ENCODE measurements at regions not wholly inside any gene's neighbourhood (a gene's known extent, or its start where the extent isn't known, plus 50 kb on each side); places are given as distances from the start of the nearest gene placed in this dataset.
"Not testable (repeated sequence)": the region's sequence is repeated elsewhere in the genome, so short reads cannot be mapped to it uniquely, and the experiment has no call there.

DNA sequence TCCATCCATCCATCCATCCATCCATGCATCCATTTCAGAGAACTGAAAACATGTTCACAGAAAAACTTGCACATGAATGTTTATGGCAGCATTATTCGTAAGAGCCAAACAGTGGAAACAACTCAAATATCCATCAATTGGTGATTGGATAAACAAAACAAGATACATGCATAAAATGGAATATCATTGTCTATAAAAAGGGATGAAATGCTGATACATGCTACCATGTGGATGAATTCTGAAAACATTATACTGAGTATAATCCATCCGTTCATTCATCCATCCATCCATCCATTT is 115.1 kb downstream of the CRYAA start:
- H3K27ac ChIP-seq (ENCODE audit: low read depth, low read length); H3K9me3 ChIP-seq (ENCODE audit: control insufficient read depth in 3 of 3, low read length in 3 of 3); H3K4me3 ChIP-seq (ENCODE audit: low read length in 3 of 3); H3K9ac ChIP-seq (ENCODE audit: low read depth in 1 of 3, low read length in 3 of 3); H3K36me3 ChIP-seq (ENCODE audit: control insufficient read depth in 3 of 3, insufficient read depth in 3 of 3, low read length in 3 of 3); H3K4me1 ChIP-seq (ENCODE audit: control insufficient read depth in 3 of 3, insufficient read depth in 3 of 3, low read length in 3 of 3); H3K27me3 ChIP-seq (ENCODE audit: control insufficient read depth in 3 of 3, insufficient read depth in 3 of 3, low read length in 3 of 3): not testable (repeated sequence)

DNA sequence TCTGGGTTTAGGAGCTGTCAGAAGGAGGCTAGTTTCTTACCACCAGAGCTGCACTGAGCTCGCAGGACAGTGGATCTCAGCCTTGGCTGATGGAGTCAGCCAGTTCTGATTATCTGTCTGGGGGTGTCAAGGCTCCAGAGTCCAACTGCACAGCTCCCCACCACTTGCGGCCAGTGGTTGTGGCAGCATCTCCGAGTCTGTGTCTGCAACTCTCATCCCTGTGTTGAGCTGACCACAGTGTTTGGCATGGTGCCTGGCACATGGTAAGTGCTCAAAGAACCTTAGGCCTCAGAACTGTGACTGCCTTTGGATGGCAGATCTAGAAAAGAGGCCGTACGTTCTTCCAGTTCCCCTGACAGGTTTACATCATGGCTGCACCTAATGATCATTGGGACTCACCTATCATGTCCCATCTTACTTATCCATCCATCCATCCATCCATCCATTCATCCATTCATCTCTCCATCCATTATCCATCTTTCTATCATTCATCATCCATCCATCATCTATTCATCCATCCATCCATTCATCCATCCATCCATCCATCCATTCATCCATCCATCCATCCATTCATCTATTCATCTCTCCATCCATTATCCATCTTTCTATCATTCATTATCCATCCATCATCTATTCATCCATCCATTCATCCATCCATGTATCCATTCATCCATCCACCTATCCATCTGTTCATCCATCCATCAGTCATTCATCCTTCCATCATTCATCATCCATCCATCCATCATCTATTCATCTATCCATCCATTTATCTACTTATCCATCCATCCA is 114.5 kb downstream of the CRYAA start:
- H3K4me3 ChIP-seq (ENCODE audit: low read length in 3 of 3): no peak overlapping the region

DNA sequence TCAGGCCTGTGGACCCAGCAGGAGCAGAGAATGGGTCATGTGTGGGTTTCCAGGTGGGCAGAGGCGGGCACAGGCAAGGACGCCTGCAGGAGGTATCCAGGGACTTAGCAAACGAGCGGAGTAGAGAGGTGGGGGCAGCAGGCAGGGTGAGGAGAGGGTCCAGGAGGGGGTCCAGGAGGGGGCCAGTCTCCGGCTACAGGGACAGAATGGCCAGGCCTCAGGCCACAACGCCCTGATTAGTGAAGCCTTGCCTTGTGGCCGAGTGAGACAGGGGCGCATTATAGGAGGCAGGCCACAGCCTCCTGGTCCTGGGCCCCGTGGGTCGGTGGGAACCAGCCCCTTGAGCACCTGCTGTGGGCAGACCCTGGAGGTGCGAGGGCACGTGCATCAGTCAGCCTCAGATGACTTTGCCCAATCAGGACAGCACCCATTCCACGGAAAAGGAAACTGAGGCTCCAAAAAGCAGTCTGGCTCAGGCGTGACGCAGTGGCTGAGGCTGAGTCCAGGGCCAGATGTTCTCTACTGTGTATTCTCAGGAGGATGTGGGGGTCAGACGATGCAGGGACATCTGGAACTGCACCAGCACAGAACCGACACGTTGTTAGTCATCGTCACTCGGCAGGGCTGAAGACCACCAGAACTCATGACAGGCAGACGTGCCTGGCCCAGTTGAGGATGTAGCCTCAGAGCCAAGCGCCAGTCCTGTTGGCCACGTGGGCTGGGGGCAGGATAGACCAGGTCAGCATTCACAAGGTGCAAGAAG is 113.7 kb downstream of the CRYAA start:
- Histone ChIP-seq H3K4me3 (ENCODE audit: low read length in 3 of 3) (no peak overlapping the region), H3K27ac (ENCODE audit: low read depth, low read length) (no peak overlapping the region), H3K27me3 (ENCODE audit: control insufficient read depth in 3 of 3, insufficient read depth in 3 of 3, low read length in 3 of 3) (peaks cover 13 to 21% (median 17%) of the 10 kb centered on the region in 3 donors), H3K36me3 (ENCODE audit: control insufficient read depth in 3 of 3, insufficient read depth in 3 of 3, low read length in 3 of 3) (no peaks in the 10 kb centered on the region), H3K9me3 (ENCODE audit: control insufficient read depth in 3 of 3, low read length in 3 of 3) (no peaks in the 10 kb centered on the region), H3K9ac (ENCODE audit: low read depth in 1 of 3, low read length in 3 of 3) (no peak overlapping the region), H3K4me1 (ENCODE audit: control insufficient read depth in 3 of 3, insufficient read depth in 3 of 3, low read length in 3 of 3) (peaks cover 4 to 14% (median 11%) of the 10 kb centered on the region in 3 donors)

More for the DNA sequence above, 114.5 kb downstream of the CRYAA start:
- Histone ChIP-seq H3K9me3 (ENCODE audit: control insufficient read depth in 3 of 3, low read length in 3 of 3) (no peaks in the 10 kb centered on the region), H3K27me3 (ENCODE audit: control insufficient read depth in 3 of 3, insufficient read depth in 3 of 3, low read length in 3 of 3) (peaks cover 12 to 15% (median 13%) of the 10 kb centered on the region in 3 donors), H3K27ac (ENCODE audit: low read depth, low read length) (no peak overlapping the region), H3K36me3 (ENCODE audit: control insufficient read depth in 3 of 3, insufficient read depth in 3 of 3, low read length in 3 of 3) (no peaks in the 10 kb centered on the region), H3K9ac (ENCODE audit: low read depth in 1 of 3, low read length in 3 of 3) (no peak overlapping the region), H3K4me1 (ENCODE audit: control insufficient read depth in 3 of 3, insufficient read depth in 3 of 3, low read length in 3 of 3) (peaks cover 0 to 10% (median 8%) of the 10 kb centered on the region in 3 donors)

DNA sequence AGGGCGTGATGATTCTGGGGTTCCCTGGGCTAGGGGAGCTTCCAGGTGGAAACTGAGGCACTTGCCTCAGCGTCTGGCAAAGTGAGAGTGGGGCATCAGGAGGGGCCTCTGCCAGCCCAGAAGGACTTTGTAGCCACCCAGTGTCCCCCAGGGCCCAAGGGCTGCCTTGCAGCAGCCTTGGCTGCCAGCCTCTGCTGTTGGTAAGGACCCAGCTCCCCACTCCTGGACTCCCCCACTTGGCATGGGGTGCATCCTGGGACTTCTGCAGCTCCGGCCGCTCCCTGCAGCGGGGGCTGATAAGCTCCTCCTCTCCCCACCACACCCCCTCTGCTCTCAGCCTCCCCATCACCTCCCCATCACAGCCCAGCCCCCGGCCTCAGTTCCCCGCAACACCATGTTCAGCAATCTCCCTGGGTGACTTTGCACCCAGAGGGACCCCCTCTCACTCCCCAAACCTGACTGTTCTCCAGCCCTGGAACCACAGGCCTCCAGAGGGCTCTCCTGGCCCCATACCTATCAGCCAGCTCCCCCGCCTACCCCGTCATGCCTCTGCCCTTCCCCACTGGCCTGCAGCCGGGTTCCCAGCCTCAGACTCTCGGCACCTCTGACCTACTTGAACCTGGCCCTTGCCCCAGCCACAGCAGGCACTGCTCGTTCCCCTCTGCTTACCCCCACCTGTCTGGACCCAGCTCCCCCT is 113.0 kb downstream of the CRYAA start:
- no peaks in the 10 kb centered on the region for H3K9me3 ChIP-seq (ENCODE audit: control insufficient read depth in 3 of 3, low read length in 3 of 3)
- no peak overlapping the region for H3K9ac ChIP-seq (ENCODE audit: low read depth in 1 of 3, low read length in 3 of 3)
- H3K27ac ChIP-seq (ENCODE audit: low read depth, low read length): no peak overlapping the region
- peaks cover 5 to 15% (median 14%) of the 10 kb centered on the region in 3 donors for H3K4me1 ChIP-seq (ENCODE audit: control insufficient read depth in 3 of 3, insufficient read depth in 3 of 3, low read length in 3 of 3)
- H3K4me3 ChIP-seq (ENCODE audit: low read length in 3 of 3): no peak overlapping the region
- H3K27me3 ChIP-seq (ENCODE audit: control insufficient read depth in 3 of 3, insufficient read depth in 3 of 3, low read length in 3 of 3): peaks cover 13 to 25% (median 18%) of the 10 kb centered on the region in 3 donors
- H3K36me3 ChIP-seq (ENCODE audit: control insufficient read depth in 3 of 3, insufficient read depth in 3 of 3, low read length in 3 of 3): no peaks in the 10 kb centered on the region

DNA sequence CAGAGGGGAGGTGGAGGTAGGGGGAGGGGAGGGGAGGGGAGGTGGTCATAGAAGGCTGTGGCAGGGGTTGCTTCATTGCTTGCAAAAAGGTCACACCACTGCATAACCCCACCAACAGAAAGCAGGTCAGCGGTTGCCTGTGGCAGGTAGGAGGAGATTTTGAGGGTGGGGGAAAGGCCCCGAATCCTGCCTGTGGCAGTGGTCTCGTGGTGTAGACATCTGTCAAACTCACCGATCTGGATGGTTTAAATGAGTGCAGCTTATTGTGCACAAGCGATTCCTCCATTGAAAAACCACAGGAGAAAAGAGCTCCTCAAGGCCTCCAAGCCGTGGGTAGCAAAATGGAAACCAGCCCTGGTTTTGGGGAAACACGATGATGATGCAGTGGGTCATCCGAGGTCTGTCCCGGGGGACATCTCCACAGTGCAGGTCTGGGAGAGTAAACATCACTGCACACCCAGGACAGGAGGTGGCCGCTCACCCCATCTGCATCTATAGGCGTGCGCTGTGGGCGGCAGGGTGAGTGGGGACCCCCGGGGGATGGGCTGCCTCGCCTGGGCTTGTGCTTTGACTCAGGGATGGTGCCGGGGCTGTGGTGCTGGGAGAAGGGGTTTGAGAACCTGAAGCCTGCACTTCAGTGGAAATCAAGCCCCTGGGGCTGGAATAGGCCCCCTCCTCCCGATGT is 112.3 kb downstream of the CRYAA start:
- no peak overlapping the region for H3K9ac ChIP-seq (ENCODE audit: low read depth in 1 of 3, low read length in 3 of 3)
- H3K9me3 ChIP-seq (ENCODE audit: control insufficient read depth in 3 of 3, low read length in 3 of 3): no peaks in the 10 kb centered on the region
- H3K4me1 ChIP-seq (ENCODE audit: control insufficient read depth in 3 of 3, insufficient read depth in 3 of 3, low read length in 3 of 3): peaks cover 5 to 15% (median 14%) of the 10 kb centered on the region in 3 donors
- no peak overlapping the region for H3K4me3 ChIP-seq (ENCODE audit: low read length in 3 of 3)
- no peaks in the 10 kb centered on the region for H3K36me3 ChIP-seq (ENCODE audit: control insufficient read depth in 3 of 3, insufficient read depth in 3 of 3, low read length in 3 of 3)
- peaks cover 13 to 31% (median 25%) of the 10 kb centered on the region in 3 donors for H3K27me3 ChIP-seq (ENCODE audit: control insufficient read depth in 3 of 3, insufficient read depth in 3 of 3, low read length in 3 of 3)
- no peak overlapping the region for H3K27ac ChIP-seq (ENCODE audit: low read depth, low read length)

DNA sequence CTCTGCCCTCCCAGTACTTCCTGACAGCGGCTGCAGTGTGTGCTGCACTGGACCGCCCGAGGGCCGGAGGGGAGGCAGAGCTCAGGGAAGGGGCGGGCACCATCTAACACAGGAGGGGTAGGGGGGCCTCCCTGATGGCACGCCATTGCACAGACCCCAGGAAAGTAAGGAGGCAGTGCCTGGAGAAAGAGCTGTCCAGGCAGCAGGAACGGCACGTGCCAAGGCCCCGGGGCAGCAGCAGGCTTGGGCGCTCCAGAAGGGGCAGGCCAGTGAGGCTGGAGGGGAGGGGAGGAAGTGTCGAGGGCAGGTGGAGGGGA is 110.7 kb downstream of the CRYAA start:
- no peaks in the 10 kb centered on the region for H3K9me3 ChIP-seq (ENCODE audit: control insufficient read depth in 3 of 3, low read length in 3 of 3)
- H3K4me1 ChIP-seq (ENCODE audit: control insufficient read depth in 3 of 3, insufficient read depth in 3 of 3, low read length in 3 of 3): peaks cover 5 to 15% (median 14%) of the 10 kb centered on the region in 3 donors
- H3K27ac ChIP-seq (ENCODE audit: low read depth, low read length): no peak overlapping the region
- H3K27me3 ChIP-seq (ENCODE audit: control insufficient read depth in 3 of 3, insufficient read depth in 3 of 3, low read length in 3 of 3): peaks cover 22 to 45% (median 39%) of the 10 kb centered on the region in 3 donors
- H3K9ac ChIP-seq (ENCODE audit: low read depth in 1 of 3, low read length in 3 of 3): no peak overlapping the region
- no peaks in the 10 kb centered on the region for H3K36me3 ChIP-seq (ENCODE audit: control insufficient read depth in 3 of 3, insufficient read depth in 3 of 3, low read length in 3 of 3)
- H3K4me3 ChIP-seq (ENCODE audit: low read length in 3 of 3): no peak overlapping the region

DNA sequence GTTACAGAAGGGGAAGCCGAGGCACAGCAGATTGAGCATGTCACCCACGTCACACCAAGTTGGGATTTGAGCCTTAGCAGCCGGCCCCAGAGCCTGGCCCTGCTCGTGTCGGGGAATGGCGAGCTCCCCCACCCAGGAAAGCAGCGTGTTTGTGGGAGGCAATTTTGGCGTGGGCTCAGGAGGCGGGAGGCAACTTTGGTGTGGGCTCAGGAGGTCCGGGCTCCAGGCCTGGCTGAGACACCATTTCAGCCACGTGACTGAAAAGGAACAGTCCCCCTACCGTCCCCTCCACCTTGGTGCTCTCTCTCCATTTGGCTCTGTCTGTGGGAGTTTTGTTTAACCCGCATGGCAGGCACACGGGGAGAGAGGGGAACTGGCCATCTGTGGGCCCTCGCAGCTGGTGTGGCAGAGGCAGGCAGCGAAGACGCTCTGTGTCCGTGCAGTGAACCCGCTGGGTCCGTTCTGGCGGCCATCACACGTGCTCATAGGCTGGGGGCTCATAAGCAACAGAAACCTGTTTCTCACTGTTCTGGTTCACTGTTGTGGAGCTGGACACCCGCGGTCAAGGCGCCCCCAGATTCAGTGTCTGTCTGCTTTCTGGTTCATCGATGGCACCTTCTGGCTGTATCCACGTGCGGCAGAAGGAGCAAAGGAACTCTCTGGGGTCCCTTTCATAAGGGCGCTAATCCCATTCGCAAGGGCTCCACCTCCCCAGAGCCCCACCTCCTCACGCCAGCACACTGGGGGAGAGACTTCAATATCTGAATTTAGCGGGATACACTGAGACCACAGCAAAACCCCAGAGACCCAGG is 110.2 kb downstream of the CRYAA start:
- Histone ChIP-seq H3K27me3 (ENCODE audit: control insufficient read depth in 3 of 3, insufficient read depth in 3 of 3, low read length in 3 of 3) (peaks cover 22 to 51% (median 45%) of the 10 kb centered on the region in 3 donors), H3K9me3 (ENCODE audit: control insufficient read depth in 3 of 3, low read length in 3 of 3) (no peaks in the 10 kb centered on the region), H3K4me3 (ENCODE audit: low read length in 3 of 3) (no peak overlapping the region), H3K4me1 (ENCODE audit: control insufficient read depth in 3 of 3, insufficient read depth in 3 of 3, low read length in 3 of 3) (peaks cover 5 to 15% (median 14%) of the 10 kb centered on the region in 3 donors), H3K36me3 (ENCODE audit: control insufficient read depth in 3 of 3, insufficient read depth in 3 of 3, low read length in 3 of 3) (no peaks in the 10 kb centered on the region), H3K9ac (ENCODE audit: low read depth in 1 of 3, low read length in 3 of 3) (no peak overlapping the region), H3K27ac (ENCODE audit: low read depth, low read length) (no peak overlapping the region)

DNA sequence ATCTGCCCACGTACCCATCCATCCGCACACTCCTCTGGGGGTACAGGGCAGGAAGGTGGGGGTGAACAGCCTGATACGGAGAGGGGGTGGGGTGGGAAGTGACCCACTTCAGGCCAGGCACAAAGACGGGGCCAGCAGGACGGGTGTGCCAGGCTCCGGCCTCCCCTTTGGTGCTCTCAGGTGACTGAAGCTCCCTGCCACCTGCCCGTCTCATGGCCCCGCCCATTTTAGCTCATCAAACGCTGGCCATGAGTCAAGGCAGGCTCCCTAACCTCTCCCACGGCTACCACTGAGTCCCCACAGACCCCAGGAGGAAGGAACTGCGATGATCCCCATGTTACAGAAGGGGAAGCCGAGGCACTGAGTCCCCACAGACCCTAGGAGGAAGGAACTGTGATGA is 109.6 kb downstream of the CRYAA start:
- no peaks in the 10 kb centered on the region for H3K9me3 ChIP-seq (ENCODE audit: control insufficient read depth in 3 of 3, low read length in 3 of 3)
- H3K36me3 ChIP-seq (ENCODE audit: control insufficient read depth in 3 of 3, insufficient read depth in 3 of 3, low read length in 3 of 3): no peaks in the 10 kb centered on the region
- H3K4me3 ChIP-seq (ENCODE audit: low read length in 3 of 3): no peak overlapping the region
- H3K4me1 ChIP-seq (ENCODE audit: control insufficient read depth in 3 of 3, insufficient read depth in 3 of 3, low read length in 3 of 3): peaks cover 5 to 15% (median 14%) of the 10 kb centered on the region in 3 donors
- no peak overlapping the region for H3K27ac ChIP-seq (ENCODE audit: low read depth, low read length)
- H3K27me3 ChIP-seq (ENCODE audit: control insufficient read depth in 3 of 3, insufficient read depth in 3 of 3, low read length in 3 of 3): peaks cover 28 to 57% (median 51%) of the 10 kb centered on the region in 3 donors
- H3K9ac ChIP-seq (ENCODE audit: low read depth in 1 of 3, low read length in 3 of 3): no peak overlapping the region
